ENCODE measurements at regions not wholly inside any gene's neighbourhood (a gene's known extent, or its start where the extent isn't known, plus 50 kb on each side); places are given as distances from the start of the nearest gene placed in this dataset.

DNA sequence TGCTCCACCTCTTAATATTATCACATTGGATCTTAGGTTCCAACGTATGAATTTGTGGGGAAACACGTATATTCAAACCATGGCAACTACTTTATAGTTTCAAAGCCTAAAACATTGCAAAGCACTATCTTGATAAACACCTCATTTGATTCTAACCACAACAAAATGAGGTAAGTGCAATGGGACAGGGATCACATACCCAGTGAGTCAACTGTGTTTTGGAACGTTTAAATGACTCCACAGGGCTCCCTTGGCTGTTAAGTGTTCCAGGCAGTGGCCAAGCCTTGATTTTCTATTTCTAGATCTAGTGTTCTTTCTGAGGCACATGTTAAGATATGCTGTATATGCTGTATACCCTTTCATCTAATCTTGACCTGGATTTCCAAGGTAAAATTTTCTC lies 54.5 kb upstream of the C1QTNF7 start:
- no peak for DNase-seq (ENCODE audit: low read depth in 2 of 2)

DNA sequence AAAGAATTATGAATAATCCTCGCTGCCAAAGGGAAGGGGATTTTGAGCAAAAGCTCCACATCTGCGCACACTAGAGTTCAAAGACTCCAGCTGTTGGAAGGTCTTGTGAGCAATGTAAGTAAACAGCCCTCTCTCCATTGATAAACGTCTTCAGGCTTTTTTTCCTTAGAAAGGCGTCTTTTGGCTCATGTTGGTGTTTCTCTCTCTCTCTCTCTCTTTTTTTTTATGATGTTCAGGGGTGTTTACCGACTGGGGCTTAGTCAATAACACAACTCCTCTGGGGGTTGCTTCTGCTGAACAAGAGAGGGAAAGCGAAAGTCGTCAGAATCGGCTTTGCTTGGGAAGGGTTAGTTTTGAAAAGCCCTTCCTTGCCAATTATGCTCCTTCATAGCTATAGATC lies 53.2 kb upstream of the C1QTNF7 start:
- DNase-seq (ENCODE audit: low read depth in 2 of 2), result no peak

- no peak for DNase-seq (ENCODE audit: low read depth in 2 of 2)
Measured at GRCh38 chr4:15375667-15376066, 52.2 kb upstream of the C1QTNF7 start.

GRCh38 chr4:15376145-15376544 lies 51.7 kb upstream of the C1QTNF7 start:
- DNase-seq (ENCODE audit: low read depth in 2 of 2), result no peak

DNA sequence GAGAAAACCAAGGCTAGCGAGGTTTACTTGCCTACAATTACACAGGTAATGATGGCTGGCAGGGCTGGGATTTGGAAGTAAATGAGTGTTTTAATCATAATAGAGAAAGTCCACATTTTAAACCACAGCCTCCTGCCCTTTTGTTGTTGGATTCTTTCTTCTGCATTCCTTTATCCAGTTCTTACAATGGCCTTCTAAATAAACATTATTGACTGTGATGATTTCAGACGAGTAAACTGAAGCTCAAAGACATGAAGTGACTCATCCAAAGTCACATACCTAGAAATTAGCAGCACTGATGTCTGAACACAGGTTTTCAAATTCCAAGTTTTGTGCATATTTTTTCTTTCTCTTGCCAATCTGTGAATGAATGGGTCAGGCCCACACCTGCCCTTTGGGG lies 51.2 kb upstream of the C1QTNF7 start:
- DNase-seq (ENCODE audit: low read depth in 2 of 2), result no peak
